ENCODE measurements at regions not wholly inside any gene's neighbourhood (a gene's known extent, or its start where the extent isn't known, plus 50 kb on each side); places are given as distances from the start of the nearest gene placed in this dataset.
A peak's percentile ranks its signal among the peaks of the same experiment; 100 is the strongest.

GRCh38 chr7:14048889-14049288 is 59.4 kb upstream of the ETV1 start:
- H3K27me3 ChIP-seq (ENCODE audit: control insufficient read depth in 2 of 2, insufficient read depth in 2 of 2, low read length in 2 of 2), result no peaks in the 10 kb centered on the region
- no peak overlapping the region for H2AFZ ChIP-seq (ENCODE audit: low read depth, low read length)
- no peak overlapping the region for H3K4me2 ChIP-seq (ENCODE audit: insufficient read depth, low read length)
- intact Hi-C loops (cut with micrococcal nuclease) (no loop called here), dilution Hi-C loops (cut with MboI; ENCODE audit: extremely low pct_ligation_motif_present, low sequenced_read_pairs) (no loop called here)
- ChIA-PET POLR2A (no interaction called here), CTCF (no interaction called here)
- H3K27ac ChIP-seq (ENCODE audit: insufficient read depth, low read depth, low read length), result no peak overlapping the region
- no peaks in the 10 kb centered on the region for H3K4me1 ChIP-seq (ENCODE audit: control insufficient read depth, extremely low read depth, insufficient read depth, low read length)
- no peak overlapping the region for H3K4me3 ChIP-seq (replicated peaks in 1 of 3; ENCODE audit: insufficient read depth in 1 of 3, low read depth in 1 of 3, low read length in 3 of 3)
- FAIRE-seq (no peak), DNase-seq (ENCODE audit: low read depth, low spot score) (peak; percentile 1)
- no peak overlapping the region for H3K9ac ChIP-seq (replicated peaks; ENCODE audit: extremely low read depth, insufficient read depth, low read length)
- TF ChIP-seq POLR2AphosphoS5 (IDR thresholded peaks at IDR 0.05; ENCODE audit: insufficient read depth, low read depth, low read length) (no peak), GATA2 (IDR thresholded peaks at IDR 0.05; ENCODE audit: insufficient read depth, insufficient read length, low read depth, low read length) (no peak), MYC (IDR thresholded peaks at IDR 0.05; ENCODE audit: low read depth, low read length) (no peak), CTCF (IDR thresholded peaks at IDR 0.05; ENCODE audit: extremely low read depth in 1 of 2, insufficient read depth in 1 of 2, low read depth in 1 of 2, low read length in 2 of 2) (no peak), EZH2 (IDR thresholded peaks at IDR 0.05; ENCODE audit: borderline replicate concordance, low read depth, low read length, severe bottlenecking) (no peak), JUN (IDR thresholded peaks at IDR 0.05; ENCODE audit: borderline replicate concordance, insufficient read depth, insufficient read length, low read depth) (no peak), FOS (IDR thresholded peaks at IDR 0.05; ENCODE audit: borderline replicate concordance, insufficient read depth, low read length) (no peak), MAX (IDR thresholded peaks at IDR 0.05; ENCODE audit: insufficient read depth, insufficient read length) (no peak), POLR2A (IDR thresholded peaks at IDR 0.05; ENCODE audit: low read depth, low read length) (no peak)
- no peaks in the 10 kb centered on the region for H3K79me2 ChIP-seq (ENCODE audit: control insufficient read depth, insufficient read depth, low read length)
- no peaks in the 10 kb centered on the region for H4K20me1 ChIP-seq (replicated peaks; ENCODE audit: control insufficient read depth, extremely low read depth, insufficient read depth, low read length)
- BruUV-seq (replicated peaks), result no TSS peak
- no peaks in the 10 kb centered on the region for H3K36me3 ChIP-seq (ENCODE audit: control insufficient read depth in 2 of 2, extremely low read depth in 1 of 2, insufficient read depth in 2 of 2, low read length in 2 of 2)
- no peaks in the 10 kb centered on the region for H3K9me1 ChIP-seq (replicated peaks; ENCODE audit: control insufficient read depth, extremely low read depth, insufficient read depth, low read length)
- no peaks in the 10 kb centered on the region for H3K9me3 ChIP-seq (replicated peaks; ENCODE audit: control insufficient read depth, insufficient read depth, low read length)

All from endothelial cell of umbilical vein (primary cell).